ENCODE measurements at regions not wholly inside any gene's neighbourhood (a gene's known extent, or its start where the extent isn't known, plus 50 kb on each side); places are given as distances from the start of the nearest gene placed in this dataset.

GRCh38 chr13:22229916-22230315, 559.0 kb downstream of the FGF9 start:
- TF ChIP-seq POLR2A (IDR thresholded peaks at IDR 0.05; ENCODE audit: extremely low read depth, insufficient read length) (no peak), MAX (IDR thresholded peaks at IDR 0.05; ENCODE audit: low read depth, low read length) (no peak), CTCF (IDR thresholded peaks at IDR 0.05; ENCODE audit: low read depth, low read length) (no peak)
